Gastroesophageal sphincter (tissue), 3 donors: ENCODE measurements at regions not wholly inside any gene's neighbourhood (a gene's known extent, or its start where the extent isn't known, plus 50 kb on each side); places are given as distances from the start of the nearest gene placed in this dataset.

ENCODE experiments used
- CTCF ChIP-seq, 4 experiments: fragments of 200-600 bp in 2 of 4; fragments of 450-650 bp in 2 of 4; sonication (generic) in 1 of 4; IDR thresholded peaks; one replicate each; pipeline ENCODE4 v1.5.1; 2017 to 2019; ENCODE audit warnings: antibody characterized with exemption in 4 of 4, mild to moderate bottlenecking in 2 of 4, moderate library complexity in 2 of 4
- POLR2A ChIP-seq, 2 donors: fragments of 450-650 bp; IDR thresholded peaks; one replicate each; pipeline ENCODE4 v1.6.1; 2017; ENCODE audit warnings: antibody characterized with exemption in 2 of 2, mild to moderate bottlenecking in 2 of 2, moderate library complexity in 1 of 2

- TF ChIP-seq CTCF (IDR thresholded peaks at IDR 0.05) (no peak), POLR2A (IDR thresholded peaks at IDR 0.05) (no peak)
These were observed 112.2 kb downstream of the ACTBL2 start for GRCh38 chr5:57370376-57370775.
